GM12874 (cell line): ENCODE measurements at regions not wholly inside any gene's neighbourhood (a gene's known extent, or its start where the extent isn't known, plus 50 kb on each side); places are given as distances from the start of the nearest gene placed in this dataset.

Experiments used
- CTCF ChIP-seq: IDR thresholded peaks from 2 replicates; pipeline ENCODE4 v1.5.1; 2011; ENCODE audit warnings: low read depth, mild to moderate bottlenecking, control low read depth, low read length, moderate library complexity; ENCODE audit not compliant: insufficient read depth

- TF ChIP-seq CTCF, result no peak
Measured at GRCh38 chr19:28537896-28538295, 675.1 kb downstream of the UQCRFS1 start.

- no peak for TF ChIP-seq CTCF
Measured at GRCh38 chr19:28537079-28537478, 675.9 kb downstream of the UQCRFS1 start.

GRCh38 chr19:28535352-28535775, 677.6 kb downstream of the UQCRFS1 start:
- TF ChIP-seq CTCF, result no peak

GRCh38 chr19:28534766-28535351, 678.1 kb downstream of the UQCRFS1 start:
- TF ChIP-seq CTCF, result no peak

- no peak for TF ChIP-seq CTCF
Measured at GRCh38 chr19:28532765-28533341, 680.1 kb downstream of the UQCRFS1 start.

GRCh38 chr19:28531979-28532378, 681.0 kb downstream of the UQCRFS1 start:
- no peak for TF ChIP-seq CTCF

GRCh38 chr19:28530406-28531035, 682.4 kb downstream of the UQCRFS1 start:
- no peak for TF ChIP-seq CTCF
